GM13976 (cell line): ENCODE measurements at regions not wholly inside any gene's neighbourhood (a gene's known extent, or its start where the extent isn't known, plus 50 kb on each side); places are given as distances from the start of the nearest gene placed in this dataset.

Experiments used
- DNase-seq: peaks from one replicate; pipeline ENCODE4 v3.0.0; 2012; ENCODE audit warnings: low spot score
- in situ Hi-C: fragments of 300-500 bp; cut with MboI; formaldehyde crosslinking; loops from one replicate; pipeline ENCODE4 v1.12.0; 2022; ENCODE audit warnings: low sequenced_read_pairs, mixed read lengths, inconsistent platforms; ENCODE audit not compliant: unreplicated experiment
- TF ChIP-seq, protein P1 (sequence below): IDR thresholded peaks from 2 replicates; pipeline ENCODE4 v1.5.1; 2012; ENCODE audit warnings: borderline replicate concordance, mild to moderate bottlenecking; ENCODE audit not compliant: insufficient read depth; ENCODE audit errors: extremely low read depth, missing control alignments, control extremely low read depth

DNA sequence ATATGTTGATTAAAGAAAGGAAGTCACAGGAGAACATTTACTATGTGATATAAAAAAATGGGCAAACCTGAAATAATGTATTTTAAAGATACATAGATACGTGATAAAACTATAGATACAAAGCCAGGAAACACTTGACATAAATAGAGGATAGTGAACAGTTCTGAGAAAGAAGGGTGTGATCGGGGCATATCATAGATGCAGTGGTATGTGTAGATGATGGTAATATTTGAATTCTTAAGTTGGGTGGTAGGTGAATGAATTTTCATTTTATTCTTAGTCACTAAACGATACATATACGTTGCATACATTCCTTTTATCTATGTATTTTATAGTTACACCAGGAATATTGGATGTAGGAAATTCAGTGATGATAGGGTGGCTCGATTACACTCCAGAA, 138.7 kb upstream of the ARRDC3 start:
- in situ Hi-C loops: no loop called here
- TF ChIP-seq, protein P1, sequence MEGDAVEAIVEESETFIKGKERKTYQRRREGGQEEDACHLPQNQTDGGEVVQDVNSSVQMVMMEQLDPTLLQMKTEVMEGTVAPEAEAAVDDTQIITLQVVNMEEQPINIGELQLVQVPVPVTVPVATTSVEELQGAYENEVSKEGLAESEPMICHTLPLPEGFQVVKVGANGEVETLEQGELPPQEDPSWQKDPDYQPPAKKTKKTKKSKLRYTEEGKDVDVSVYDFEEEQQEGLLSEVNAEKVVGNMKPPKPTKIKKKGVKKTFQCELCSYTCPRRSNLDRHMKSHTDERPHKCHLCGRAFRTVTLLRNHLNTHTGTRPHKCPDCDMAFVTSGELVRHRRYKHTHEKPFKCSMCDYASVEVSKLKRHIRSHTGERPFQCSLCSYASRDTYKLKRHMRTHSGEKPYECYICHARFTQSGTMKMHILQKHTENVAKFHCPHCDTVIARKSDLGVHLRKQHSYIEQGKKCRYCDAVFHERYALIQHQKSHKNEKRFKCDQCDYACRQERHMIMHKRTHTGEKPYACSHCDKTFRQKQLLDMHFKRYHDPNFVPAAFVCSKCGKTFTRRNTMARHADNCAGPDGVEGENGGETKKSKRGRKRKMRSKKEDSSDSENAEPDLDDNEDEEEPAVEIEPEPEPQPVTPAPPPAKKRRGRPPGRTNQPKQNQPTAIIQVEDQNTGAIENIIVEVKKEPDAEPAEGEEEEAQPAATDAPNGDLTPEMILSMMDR: no peak
- DNase-seq: no peak

DNA sequence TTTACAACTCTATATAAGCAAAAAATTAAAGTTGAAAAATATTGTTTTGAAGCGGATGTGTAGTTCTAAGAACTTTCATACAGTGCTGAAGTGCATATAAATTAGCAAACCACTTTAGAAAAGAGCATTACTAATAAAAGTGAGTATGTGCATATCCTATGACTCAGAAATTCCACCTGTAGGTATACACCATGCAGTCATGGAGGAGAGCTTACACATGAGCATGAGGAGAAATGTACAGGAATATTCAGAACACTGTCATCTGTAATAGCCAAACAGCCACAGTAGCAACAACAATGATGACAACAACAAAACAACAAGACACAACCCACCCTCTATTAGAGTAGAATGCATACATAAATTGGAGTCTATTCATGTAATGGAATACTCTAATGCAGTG, 138.2 kb upstream of the ARRDC3 start:
- in situ Hi-C loops: no loop called here

DNA sequence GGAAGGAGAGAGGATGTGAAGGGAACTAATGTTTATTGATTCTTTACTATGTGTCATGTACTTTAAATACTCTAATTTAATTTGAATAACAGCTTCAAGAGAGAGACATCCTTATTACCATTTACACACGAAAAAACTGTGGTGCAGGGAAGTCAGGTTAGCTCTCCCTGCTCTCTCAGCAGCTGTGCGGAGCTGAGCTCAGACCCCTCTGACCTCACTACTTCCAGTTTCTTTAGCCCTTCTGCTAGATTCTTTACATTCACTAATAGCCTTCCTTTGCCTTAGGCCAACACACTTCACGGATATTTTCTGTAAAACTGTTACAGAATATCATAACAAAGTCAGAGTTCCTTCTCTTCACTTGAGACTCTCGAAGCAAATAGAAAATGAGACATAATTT, 131.3 kb upstream of the ARRDC3 start:
- TF ChIP-seq, protein P1: no peak
- in situ Hi-C loops: no loop called here
- no peak for DNase-seq

More for the DNA sequence above, 138.2 kb upstream of the ARRDC3 start:
- no peak for DNase-seq
- TF ChIP-seq, protein P1: no peak

DNA sequence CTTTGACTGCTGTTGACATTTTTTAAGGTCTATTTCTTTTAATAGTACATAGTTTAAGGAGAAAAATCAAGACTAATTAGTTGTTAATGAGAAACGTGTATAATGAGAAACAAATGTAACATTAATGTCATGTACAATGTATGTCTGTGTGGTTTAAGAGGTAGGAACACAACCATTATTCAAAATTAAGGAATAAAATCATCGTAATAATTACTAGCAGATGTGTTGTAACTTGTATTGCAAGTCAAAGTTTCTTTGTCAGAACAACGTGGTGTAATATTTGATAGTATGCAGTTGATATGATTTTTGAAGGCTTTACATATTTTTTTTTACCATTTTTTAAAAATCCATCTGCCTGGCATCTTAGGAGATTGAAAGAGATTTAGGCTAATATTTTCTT, 120.2 kb upstream of the ARRDC3 start:
- TF ChIP-seq, protein P1: no peak
- in situ Hi-C loops: no loop called here
- DNase-seq: no peak

DNA sequence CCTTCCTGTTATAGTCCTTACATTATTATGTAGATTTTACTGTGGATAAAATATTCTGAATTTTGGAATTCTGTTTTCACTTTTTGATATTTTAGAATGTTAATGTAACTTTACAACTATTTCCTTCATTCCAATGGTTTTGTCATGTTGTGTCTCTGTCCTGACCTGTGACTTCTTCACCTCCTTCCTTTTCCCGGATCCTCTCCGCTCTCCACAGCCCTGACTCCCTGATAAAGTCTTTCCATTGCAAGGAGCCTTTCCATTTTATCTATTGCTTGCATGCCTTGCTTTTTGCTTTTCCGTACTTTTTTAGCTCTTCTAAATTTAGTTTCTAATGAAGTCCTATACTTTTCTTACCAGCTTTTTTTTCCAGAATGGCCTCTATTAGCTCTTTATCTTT, 117.6 kb upstream of the ARRDC3 start:
- in situ Hi-C loops: no loop called here

DNA sequence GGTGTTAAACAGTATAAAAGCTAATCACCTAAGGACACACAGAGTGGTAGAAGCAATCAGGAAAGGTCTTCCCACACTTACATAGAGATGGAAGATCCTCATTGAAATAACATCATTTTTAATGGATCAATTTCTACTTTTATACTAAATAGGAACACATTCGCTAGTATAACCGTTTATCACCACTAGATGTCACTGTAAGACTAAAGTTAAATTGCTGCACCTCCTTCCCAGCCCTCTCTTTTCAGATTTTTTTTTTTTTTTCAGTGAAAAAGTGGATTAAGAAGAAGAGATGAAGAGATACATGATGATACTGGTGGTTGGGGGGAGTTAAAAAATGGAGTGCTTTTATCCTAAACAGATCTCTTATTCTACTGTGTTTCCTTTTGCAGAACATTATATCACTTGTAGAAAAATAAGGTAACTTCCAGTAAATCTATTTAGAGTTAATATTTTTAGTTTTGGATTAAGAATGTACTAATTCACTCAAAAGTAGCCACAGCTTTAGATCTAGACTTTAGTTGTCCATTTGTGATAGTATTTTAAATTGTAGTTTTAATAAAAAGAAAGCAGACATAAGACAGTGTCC, 116.9 kb upstream of the ARRDC3 start:
- in situ Hi-C loops: no loop called here
- TF ChIP-seq, protein P1: peak; percentile 30
- DNase-seq: peak; percentile 21

More for the DNA sequence above, 117.6 kb upstream of the ARRDC3 start:
- DNase-seq: no peak
- TF ChIP-seq, protein P1: no peak
